Right cardiac atrium (tissue), 5 donors: ENCODE measurements at regions not wholly inside any gene's neighbourhood (a gene's known extent, or its start where the extent isn't known, plus 50 kb on each side); places are given as distances from the start of the nearest gene placed in this dataset.
"Not testable (repeated sequence)": the region's sequence is repeated elsewhere in the genome, so short reads cannot be mapped to it uniquely, and the experiment has no call there.

Source experiments
- ATAC-seq, 2 donors: fragments of 200-7000 bp; cut with Tn5 transposase; one replicate each; pipeline versions ENCODE4 v1.8.0 to v1.9.1; 2020; ENCODE audit warnings: moderate library complexity in 2 of 2, mild to moderate bottlenecking in 1 of 2
- DNase-seq, 3 donors: peaks; one replicate each; pipeline ENCODE4 v3.0.0-alpha.2; 2020
- H3K27ac ChIP-seq: one replicate; pipeline ENCODE4 v1.5.1; 2013; ENCODE audit warnings: mild to moderate bottlenecking, low read length, control low read depth, moderate library complexity
- H3K27me3 ChIP-seq: one replicate; pipeline ENCODE4 v1.6.1; 2013; ENCODE audit not compliant: control insufficient read depth, insufficient read depth
- H3K4me1 ChIP-seq: one replicate; pipeline ENCODE4 v1.6.1; 2013; ENCODE audit warnings: low read length; ENCODE audit not compliant: control insufficient read depth, insufficient read depth
- H3K4me3 ChIP-seq: one replicate; pipeline ENCODE4 v1.5.1; 2013; ENCODE audit warnings: low read length, control low read depth
- H3K9me3 ChIP-seq: one replicate; pipeline ENCODE4 v1.6.1; 2013; ENCODE audit warnings: low read length; ENCODE audit not compliant: control insufficient read depth
- WGBS: extraction: QIAGEN DNeasy Blood & Tissue Kit; methylation state at CpG from one replicate; pipeline ENCODE4 v1.1.7; 2013; 5-methylcytosine and 5-hydroxymethylcytosine counted together
- intact Hi-C, 4 donors: fragments of 100-400 bp; cut with DNase I; formaldehyde crosslinking; loops; one replicate each; pipeline versions ENCODE4 v1.11.0 to v1.14.0; 2022 to 2023
- donor health status: healthy with polysubstance abuse.
- donor health status: DM: no; HTN: yes; CAD: no.
- donor health status: DM: no; HTN: no; CAD: no.
- donor health status: DM: no; HTN: yes; CAD: no; lungs with severe emphysema.
- donor health status: DM: yes; HTN: yes; CAD: no.

DNA sequence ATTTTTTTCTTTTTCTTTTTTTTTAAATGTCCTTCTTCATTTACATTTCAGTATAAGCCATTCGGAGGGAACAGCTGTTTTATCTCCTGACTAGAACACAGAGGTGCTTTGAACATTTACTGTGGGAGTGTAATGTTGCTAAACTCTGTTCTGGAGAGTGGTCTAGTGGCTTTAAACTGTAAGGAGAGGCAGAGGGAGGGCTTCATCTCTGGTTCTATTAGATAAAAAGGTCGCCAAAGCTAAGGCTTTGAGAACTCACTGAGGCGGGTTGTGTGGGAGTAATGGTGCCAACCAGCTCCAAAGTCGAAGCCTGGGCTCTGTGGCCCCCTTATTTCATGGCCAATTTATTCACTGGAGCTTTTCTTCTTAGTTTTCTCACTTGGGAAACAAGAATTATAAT lies 133.2 kb downstream of the ANXA2 start:
- peaks cover 3% of the 10 kb centered on the region for H3K27me3 ChIP-seq

DNA sequence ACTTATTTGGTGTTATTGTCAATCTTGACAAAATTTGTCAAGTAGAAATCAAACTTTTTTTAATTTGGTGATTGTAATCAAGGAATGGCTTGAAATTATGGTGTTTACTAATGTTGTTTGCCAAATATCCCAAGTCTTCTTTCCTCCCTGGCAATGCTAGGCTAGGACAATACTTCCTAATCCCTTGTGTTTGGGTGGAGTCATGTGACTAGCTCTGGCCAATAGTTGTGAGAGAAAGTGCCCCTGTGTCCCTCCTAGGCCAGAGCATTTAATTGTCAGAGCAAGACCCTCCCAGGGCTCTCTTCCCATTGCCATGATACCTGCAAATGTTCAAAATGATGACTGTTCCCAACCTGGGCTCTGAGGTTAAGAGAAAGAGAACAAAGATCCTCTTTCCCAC lies 132.7 kb downstream of the ANXA2 start:
- Histone ChIP-seq H3K4me1 (no peaks in the 10 kb centered on the region), H3K27me3 (peaks cover 3% of the 10 kb centered on the region), H3K27ac (no peak overlapping the region), H3K4me3 (no peak overlapping the region), H3K9me3 (no peaks in the 10 kb centered on the region)
- intact Hi-C loops: no loop called here
- ATAC-seq (no peak), DNase-seq (no peak)

More for the DNA sequence above, 133.2 kb downstream of the ANXA2 start:
- ATAC-seq (no peak), DNase-seq (no peak)
- Histone ChIP-seq H3K4me1 (no peaks in the 10 kb centered on the region), H3K9me3 (no peaks in the 10 kb centered on the region), H3K27ac (no peak overlapping the region), H3K4me3 (no peak overlapping the region)
- 46% methylated on average over 4 of the region's 4 CpGs for WGBS
- intact Hi-C loops: no loop called here

DNA sequence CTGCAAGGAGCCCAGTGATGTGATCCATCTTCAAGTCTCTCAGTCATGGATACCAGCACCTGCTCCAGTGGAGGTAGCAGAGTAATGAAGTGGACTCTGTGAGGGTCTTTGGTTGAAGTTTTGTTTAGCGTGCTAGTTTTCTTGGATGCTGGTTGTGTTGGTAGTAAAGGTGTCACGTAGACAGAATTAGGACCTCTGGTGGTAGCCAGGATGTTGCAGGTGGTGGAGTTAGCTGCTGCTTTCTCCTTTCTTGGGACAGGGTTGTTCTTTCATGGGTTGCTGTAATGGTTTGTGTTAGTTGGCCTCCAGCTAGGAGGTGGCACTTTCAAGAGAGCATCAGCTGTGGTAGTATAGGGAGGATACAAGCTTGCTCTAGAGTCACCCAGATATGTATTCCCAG lies 125.2 kb downstream of the ANXA2 start:
- intact Hi-C loops: no loop called here
- Histone ChIP-seq H3K4me3 (no peak overlapping the region), H3K27me3 (no peaks in the 10 kb centered on the region), H3K4me1 (no peaks in the 10 kb centered on the region), H3K27ac (no peak overlapping the region), H3K9me3 (no peaks in the 10 kb centered on the region)
- WGBS: 87% methylated on average over 2 of the region's 2 CpGs
- no peak for DNase-seq
- ATAC-seq: no peak

DNA sequence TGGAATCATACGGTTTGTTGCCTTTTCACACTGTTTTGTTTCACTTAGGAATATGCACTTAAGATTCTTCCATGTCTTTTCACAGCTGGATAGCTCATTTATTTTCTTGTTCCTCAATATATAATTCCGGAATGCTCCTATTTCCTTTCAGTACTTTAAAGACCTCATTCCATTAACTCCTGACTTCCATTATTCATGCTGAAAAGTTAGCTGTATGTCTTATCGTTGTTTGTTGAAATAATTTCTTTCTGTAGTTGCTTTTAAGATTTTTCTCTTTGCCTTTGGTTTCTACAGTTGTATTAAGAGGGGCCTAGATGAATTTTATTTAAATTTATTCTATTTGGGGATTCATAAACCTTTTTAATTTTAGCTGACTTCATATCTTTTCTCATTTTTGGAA lies 122.2 kb downstream of the ANXA2 start:
- DNase-seq (no peak), ATAC-seq (no peak)
- intact Hi-C loops: no loop called here
- no peak overlapping the region for H3K4me3 ChIP-seq
- H3K27me3 ChIP-seq: no peaks in the 10 kb centered on the region
- H3K4me1 ChIP-seq: no peaks in the 10 kb centered on the region
- 84% methylated on average over 3 of the region's 3 CpGs for WGBS
- no peak overlapping the region for H3K27ac ChIP-seq
- H3K9me3 ChIP-seq: no peaks in the 10 kb centered on the region

DNA sequence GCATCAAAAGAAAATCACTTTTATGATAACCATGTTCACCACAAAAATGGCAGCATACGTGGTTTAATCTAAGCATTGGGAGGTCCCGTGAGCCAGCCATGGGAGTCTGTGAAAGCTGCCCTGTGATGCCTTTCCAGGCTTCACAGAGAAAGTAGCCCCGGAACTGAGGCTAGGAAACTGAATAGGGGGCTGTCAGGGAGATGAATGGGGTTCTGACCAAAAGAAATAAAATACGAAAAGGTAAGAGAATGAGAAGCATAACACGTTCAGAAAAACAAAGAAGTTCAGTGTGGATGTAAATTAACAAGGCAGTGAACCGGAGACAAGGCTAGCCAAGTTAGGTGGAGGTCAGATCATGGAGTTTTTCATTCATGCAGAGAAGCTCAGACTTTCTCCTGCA lies 118.9 kb downstream of the ANXA2 start:
- intact Hi-C loops: no loop called here
- no peaks in the 10 kb centered on the region for H3K27me3 ChIP-seq
- ATAC-seq (no peak), DNase-seq (no peak)
- H3K9me3 ChIP-seq: no peaks in the 10 kb centered on the region
- no peak overlapping the region for H3K27ac ChIP-seq
- H3K4me1 ChIP-seq: no peaks in the 10 kb centered on the region
- 80% methylated on average over 6 of the region's 6 CpGs for WGBS
- no peak overlapping the region for H3K4me3 ChIP-seq

DNA sequence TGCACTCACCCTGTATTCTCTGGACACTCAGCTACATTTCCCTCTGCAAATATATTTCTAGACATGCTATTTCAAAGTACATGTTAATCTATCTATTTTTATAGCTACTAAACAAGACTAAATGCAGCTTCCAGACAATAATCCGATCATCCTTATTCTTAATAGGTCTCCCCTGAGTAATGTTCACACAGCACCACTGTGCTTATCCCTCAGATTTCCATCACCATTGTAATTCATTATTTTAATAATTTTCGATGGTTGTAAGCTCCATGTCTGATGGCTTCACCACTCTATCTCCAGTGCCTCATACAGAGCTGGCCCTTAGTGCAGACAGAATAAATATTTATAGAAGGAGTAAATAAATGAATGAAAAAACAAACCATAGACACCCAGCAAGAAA lies 117.5 kb downstream of the ANXA2 start:
- Histone ChIP-seq H3K27ac (no peak overlapping the region), H3K4me3 (no peak overlapping the region), H3K4me1 (no peaks in the 10 kb centered on the region), H3K9me3 (no peaks in the 10 kb centered on the region), H3K27me3 (no peaks in the 10 kb centered on the region)
- WGBS: 82% methylated on average over 2 of the region's 2 CpGs
- ATAC-seq: no peak
- no peak for DNase-seq
- intact Hi-C loops: no loop called here

DNA sequence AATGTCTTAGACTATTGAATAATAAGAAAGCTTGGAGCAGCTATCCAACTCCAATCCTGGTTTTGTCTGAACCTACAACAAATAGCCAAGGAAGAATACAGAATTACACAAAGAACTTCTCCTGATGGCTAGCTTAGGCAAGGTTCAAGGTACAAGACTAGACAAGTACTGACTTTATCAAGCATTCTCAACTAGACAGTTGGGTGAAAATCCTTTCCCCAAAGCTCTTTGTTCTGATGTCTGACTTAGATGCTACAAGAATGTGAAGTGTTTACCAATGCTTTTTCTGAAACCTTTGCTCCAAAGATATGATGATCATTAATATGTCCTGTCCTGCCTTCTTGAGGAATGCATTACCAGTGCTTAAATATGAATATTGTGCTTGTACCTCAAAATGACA lies 113.8 kb downstream of the ANXA2 start:
- intact Hi-C loops: no loop called here
- ATAC-seq: no peak
- H3K9me3 ChIP-seq: no peaks in the 10 kb centered on the region
- no peaks in the 10 kb centered on the region for H3K27me3 ChIP-seq
- no peak overlapping the region for H3K4me3 ChIP-seq
- no peak overlapping the region for H3K27ac ChIP-seq
- no peak for DNase-seq
- H3K4me1 ChIP-seq: no peaks in the 10 kb centered on the region

DNA sequence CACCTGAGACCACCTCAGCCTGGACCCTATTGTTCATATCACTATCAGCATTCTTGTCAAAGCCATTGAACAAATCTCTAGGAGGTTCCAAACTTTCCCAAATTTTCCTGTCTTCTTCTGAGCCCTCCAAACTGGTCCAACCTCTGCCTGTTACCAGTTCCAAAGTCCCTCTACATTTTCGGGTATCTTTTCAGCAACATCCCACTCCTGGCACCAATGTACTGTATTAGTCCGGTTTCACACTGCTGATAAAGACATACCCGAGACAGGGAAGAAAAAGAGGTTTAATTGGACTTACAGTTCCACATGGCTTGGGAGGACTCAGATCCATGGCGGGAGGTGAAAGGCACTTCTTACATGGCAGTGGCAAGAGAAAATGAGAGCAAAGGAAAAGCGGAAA lies 101.9 kb downstream of the ANXA2 start:
- H3K27ac ChIP-seq, intact Hi-C loops, DNase-seq, H3K9me3 ChIP-seq, H3K27me3 ChIP-seq, ATAC-seq, H3K4me1 ChIP-seq, H3K4me3 ChIP-seq: not testable (repeated sequence)
- 94% methylated on average over 5 of the region's 5 CpGs for WGBS

DNA sequence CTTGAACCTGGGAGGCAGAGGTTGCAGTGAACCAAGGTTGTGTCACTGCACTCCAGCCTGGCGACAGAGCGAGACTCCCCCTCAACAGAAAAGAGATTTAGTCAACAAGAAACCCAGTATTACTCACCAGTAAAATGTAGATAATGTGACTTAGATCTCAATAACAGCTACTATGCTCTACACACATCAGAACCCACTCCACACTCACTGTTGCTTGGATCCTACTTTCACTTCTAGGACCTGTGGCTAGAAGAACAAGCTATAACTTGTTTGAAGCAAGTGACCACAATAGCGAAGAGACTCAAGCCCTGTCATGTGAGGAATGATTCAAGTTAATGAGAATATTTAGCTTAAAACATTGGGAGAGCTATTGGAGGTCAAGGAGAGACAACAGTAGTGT lies 100.7 kb downstream of the ANXA2 start:
- Histone ChIP-seq H3K9me3 (no peaks in the 10 kb centered on the region), H3K4me1 (no peaks in the 10 kb centered on the region), H3K27me3 (no peaks in the 10 kb centered on the region), H3K4me3 (no peak overlapping the region), H3K27ac (no peak overlapping the region)
- DNase-seq: no peak
- ATAC-seq: no peak
- intact Hi-C loops: no loop called here
- WGBS: 88% methylated on average over 3 of the region's 3 CpGs
